SU-DHL-6 (cell line): ENCODE measurements at regions not wholly inside any gene's neighbourhood (a gene's known extent, or its start where the extent isn't known, plus 50 kb on each side); places are given as distances from the start of the nearest gene placed in this dataset.

Source experiments
- H2AFZ ChIP-seq: fragments of 200-600 bp; sonication (generic); 2 replicates; pipeline ENCODE4 v1.6.1; 2014; ENCODE audit warnings: low read depth, mild to moderate bottlenecking, moderate library complexity, mixed read lengths, antibody characterized with exemption, low read length; ENCODE audit not compliant: severe bottlenecking
- H3F3A ChIP-seq: fragments of 200-600 bp; shearing (Covaris generic); 2 replicates; pipeline ENCODE4 v1.6.0; 2016; ENCODE audit warnings: antibody characterized with exemption, mild to moderate bottlenecking; ENCODE audit not compliant: insufficient read depth
- H3K27ac ChIP-seq: fragments of 200-600 bp; sonication (generic); 2 replicates; pipeline ENCODE4 v1.5.1; 2016; ENCODE audit warnings: low read depth, mild to moderate bottlenecking, low read length, moderate library complexity, mixed read lengths
- H3K27me3 ChIP-seq: fragments of 200-600 bp; sonication (generic), shearing (Covaris generic); 2 replicates; pipeline ENCODE4 v1.6.0; 2014; ENCODE audit warnings: mild to moderate bottlenecking, low read length
- H3K36me3 ChIP-seq: fragments of 200-600 bp; sonication (generic); 2 replicates; pipeline ENCODE4 v1.6.1; 2014; ENCODE audit warnings: mild to moderate bottlenecking, low read length, mixed read lengths
- H3K4me2 ChIP-seq: fragments of 300-600, 200-600 bp; shearing (Covaris generic), sonication (generic); 2 replicates; pipeline ENCODE4 v1.6.0; 2014; ENCODE audit warnings: low read length, low read depth, mild to moderate bottlenecking; ENCODE audit not compliant: poor library complexity, severe bottlenecking
- H3K4me3 ChIP-seq: fragments of 200-600 bp; sonication (generic); 2 replicates; pipeline ENCODE4 v1.5.1; 2014; ENCODE audit warnings: antibody characterized with exemption, low read length, mild to moderate bottlenecking, mixed read lengths; ENCODE audit not compliant: insufficient read depth, poor library complexity, severe bottlenecking
- H3K79me2 ChIP-seq: fragments of 200-600 bp; sonication (generic); 2 replicates; pipeline ENCODE4 v1.6.1; 2014; ENCODE audit warnings: mild to moderate bottlenecking, low read length, moderate library complexity; ENCODE audit not compliant: insufficient read depth
- H3K9ac ChIP-seq: fragments of 200-600 bp; sonication (generic); 2 replicates; pipeline ENCODE4 v1.7.0; 2014; ENCODE audit warnings: mild to moderate bottlenecking, low read length
- H3K9me2 ChIP-seq: fragments of 200-600 bp; sonication (generic); replicated peaks from 2 replicates; pipeline ENCODE4 v1.6.1; 2014; ENCODE audit warnings: low read length; ENCODE audit not compliant: insufficient read depth
- H3K9me3 ChIP-seq: fragments of 200-600 bp; sonication (generic); 2 replicates; pipeline ENCODE4 v1.6.1; 2014; ENCODE audit warnings: low read length, mixed read lengths; ENCODE audit not compliant: insufficient read depth
- H4K20me1 ChIP-seq: fragments of 200-600 bp; sonication (generic); 2 replicates; pipeline ENCODE4 v1.6.1; 2014; ENCODE audit warnings: low read depth, mild to moderate bottlenecking, antibody characterized with exemption, low read length, moderate library complexity, mixed read lengths
- CTCF ChIP-seq: fragments of 200-600 bp; sonication (generic); IDR thresholded peaks from one replicate; pipeline ENCODE4 v1.5.1; 2017; ENCODE audit warnings: antibody characterized with exemption, mild to moderate bottlenecking, low read length, moderate library complexity; ENCODE audit not compliant: insufficient read depth, poor library complexity, severe bottlenecking
- EZH2phosphoT487 ChIP-seq: fragments of 200-600 bp; sonication (generic), shearing (Covaris generic); conservative IDR thresholded peaks from 2 replicates; pipeline ENCODE4 v1.6.1; 2018; ENCODE audit warnings: mild to moderate bottlenecking, antibody characterized with exemption, low read length, moderate library complexity, mixed read lengths

- no peak for TF ChIP-seq EZH2phosphoT487
- no peak for TF ChIP-seq CTCF
- no peak overlapping the region for H3K9ac ChIP-seq
Measured at GRCh38 chr13:22836475-22836874, 344.3 kb upstream of the SGCG start.

DNA sequence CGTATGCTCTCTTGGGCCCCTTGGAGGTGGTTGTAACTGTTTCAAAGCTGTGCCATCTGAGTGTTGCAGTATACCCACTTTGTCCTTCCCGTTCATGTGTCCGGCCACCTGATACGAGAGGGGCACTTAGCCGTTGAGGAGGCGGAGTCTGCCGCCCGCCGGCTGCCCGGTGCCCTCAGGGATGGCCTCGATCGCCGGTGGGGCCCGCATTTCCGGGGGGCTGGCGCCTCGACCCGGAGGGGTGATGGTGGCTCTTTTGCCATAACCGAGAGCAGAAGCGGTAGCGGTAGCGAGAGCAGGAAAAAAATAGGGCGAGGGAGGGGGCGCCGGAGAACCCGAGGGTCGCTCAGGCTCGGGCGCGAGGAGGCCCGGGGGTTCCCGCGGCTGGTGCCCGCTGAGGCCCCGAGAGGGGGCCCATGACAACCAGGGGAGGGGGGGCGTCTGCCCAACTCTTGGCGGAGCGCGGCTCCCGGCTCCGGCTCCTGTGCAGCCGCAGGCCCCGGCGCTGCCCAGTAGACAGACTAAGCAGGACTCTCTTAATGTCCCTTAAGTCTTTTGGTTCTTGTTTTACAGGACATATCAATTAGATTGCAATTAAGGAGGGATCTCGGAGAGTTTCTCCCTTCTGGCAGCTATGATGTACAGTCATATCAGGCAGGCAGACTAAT, 342.7 kb upstream of the SGCG start:
- Histone ChIP-seq H3K4me2 (no peak overlapping the region), H3F3A (no peaks in the 10 kb centered on the region), H4K20me1 (no peaks in the 10 kb centered on the region), H3K9me3 (no peaks in the 10 kb centered on the region), H3K9ac (no peak overlapping the region), H3K27me3 (no peaks in the 10 kb centered on the region), H3K4me3 (no peak overlapping the region), H3K9me2 (no peaks in the 10 kb centered on the region), H2AFZ (no peak overlapping the region), H3K79me2 (no peaks in the 10 kb centered on the region), H3K27ac (no peak overlapping the region), H3K36me3 (no peaks in the 10 kb centered on the region)
- TF ChIP-seq CTCF (no peak), EZH2phosphoT487 (no peak)

More at GRCh38 chr13:22836475-22836874, 344.3 kb upstream of the SGCG start:
- Histone ChIP-seq H3K4me2 (no peak overlapping the region), H3K9me3 (no peaks in the 10 kb centered on the region), H3K36me3 (no peaks in the 10 kb centered on the region), H3K4me3 (no peak overlapping the region), H3K9me2 (no peaks in the 10 kb centered on the region), H3K79me2 (no peaks in the 10 kb centered on the region), H4K20me1 (no peaks in the 10 kb centered on the region), H3K27ac (no peak overlapping the region), H3K27me3 (no peaks in the 10 kb centered on the region), H2AFZ (no peak overlapping the region), H3F3A (no peaks in the 10 kb centered on the region)

DNA sequence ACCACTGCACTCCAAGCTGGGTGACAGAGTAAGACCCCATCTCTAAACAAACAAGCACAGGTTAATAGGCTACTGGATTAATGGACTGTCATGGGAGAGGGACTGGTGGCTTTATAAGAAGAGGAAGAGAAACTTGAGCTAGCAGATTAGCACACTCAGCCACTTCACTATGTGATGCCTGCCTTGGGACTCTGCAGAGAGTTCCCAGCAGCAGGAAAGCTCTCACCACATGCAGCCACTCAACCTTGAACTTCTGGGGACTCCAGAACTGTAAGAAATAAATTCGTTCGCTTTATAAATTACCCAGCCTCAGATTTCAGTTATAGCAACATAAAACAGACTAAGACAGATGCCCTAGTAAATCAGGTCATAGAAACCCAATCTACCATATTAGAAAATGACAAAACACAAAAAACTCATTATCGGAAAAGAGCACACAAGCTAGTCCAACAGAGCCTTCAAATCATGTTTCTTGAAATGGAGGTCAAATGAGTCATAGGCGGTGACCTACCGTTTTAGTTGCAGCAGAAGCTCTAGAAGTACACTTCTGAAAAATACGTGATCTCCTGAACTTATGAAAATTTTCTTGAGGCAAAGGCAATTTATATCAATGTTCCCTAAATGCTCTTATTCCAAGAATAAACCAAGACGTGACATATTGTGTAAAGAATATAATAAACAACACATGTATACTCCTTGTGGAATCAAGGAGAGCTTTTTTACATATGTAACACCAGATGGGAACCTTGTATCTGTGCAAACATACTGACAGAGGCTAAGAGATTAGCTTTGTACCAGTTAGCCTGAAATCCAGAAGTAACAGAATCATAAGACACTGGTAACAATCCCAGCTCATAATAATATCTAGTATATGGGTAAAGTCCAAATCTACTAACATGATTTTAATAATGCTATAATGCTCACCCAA, 340.9 kb upstream of the SGCG start:
- Histone ChIP-seq H3K36me3 (no peaks in the 10 kb centered on the region), H2AFZ (no peak overlapping the region), H3K27ac (no peak overlapping the region), H3K27me3 (no peaks in the 10 kb centered on the region), H3F3A (no peaks in the 10 kb centered on the region), H4K20me1 (no peaks in the 10 kb centered on the region), H3K79me2 (no peaks in the 10 kb centered on the region), H3K9me3 (no peaks in the 10 kb centered on the region), H3K4me2 (no peak overlapping the region), H3K4me3 (no peak overlapping the region), H3K9ac (no peak overlapping the region), H3K9me2 (no peaks in the 10 kb centered on the region)
- no peak for TF ChIP-seq CTCF
- no peak for TF ChIP-seq EZH2phosphoT487
